ENCODE measurements at regions not wholly inside any gene's neighbourhood (a gene's known extent, or its start where the extent isn't known, plus 50 kb on each side); places are given as distances from the start of the nearest gene placed in this dataset.

DNA sequence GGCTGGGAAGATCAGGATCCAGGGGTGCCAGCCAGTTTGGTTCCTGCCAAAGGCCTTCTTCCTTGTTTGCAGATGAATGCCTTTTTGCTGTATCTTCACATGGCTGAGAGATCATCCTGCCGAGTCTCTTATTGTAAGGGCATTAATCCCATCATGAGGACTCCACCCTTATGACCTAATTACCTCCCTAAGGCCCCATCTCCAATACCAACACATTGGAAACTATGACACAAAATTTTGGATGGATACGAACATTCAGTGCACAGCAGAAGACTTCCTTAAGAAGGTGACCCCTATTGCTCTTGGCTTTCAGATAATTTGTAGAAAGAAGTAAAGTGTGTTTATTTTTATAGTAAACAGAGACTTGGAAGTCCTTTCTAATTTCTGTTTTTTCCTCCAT, 1164.7 kb upstream of the CDH8 start:
- H3K36me3 Mint-ChIP-seq, result no peaks in the 10 kb centered on the region
- ATAC-seq (no peak), DNase-seq (no peak)
- H3K27ac Mint-ChIP-seq, result no peak overlapping the region
- peaks cover 19% of the 10 kb centered on the region for H3K9me3 Mint-ChIP-seq (ENCODE audit: low read depth)
- H3K4me1 Mint-ChIP-seq, result no peaks in the 10 kb centered on the region
- CTCF ChIA-PET, result no interaction called here
- no peaks in the 10 kb centered on the region for H3K27me3 Mint-ChIP-seq
- no peak overlapping the region for H3K4me3 Mint-ChIP-seq

DNA sequence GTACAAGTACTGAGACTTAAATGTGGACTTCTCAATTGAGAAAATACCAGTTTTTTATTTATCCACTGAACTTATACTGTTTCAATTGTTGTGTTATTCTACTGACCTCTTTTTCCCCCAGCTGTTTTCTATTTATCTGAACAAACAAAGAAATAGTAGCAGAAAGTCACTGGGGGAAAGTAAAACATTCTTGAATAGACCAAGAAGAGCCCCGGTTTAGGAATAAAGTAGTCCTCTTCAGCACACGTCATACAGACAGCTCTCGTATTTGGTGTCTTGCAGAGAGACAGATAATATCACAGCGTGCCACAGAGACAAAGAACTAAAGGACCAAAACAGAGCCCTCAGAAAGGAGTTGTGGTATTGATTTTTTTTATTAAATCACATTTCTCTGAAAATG, 1159.1 kb upstream of the CDH8 start:
- peaks cover 24% of the 10 kb centered on the region for H3K9me3 Mint-ChIP-seq (ENCODE audit: low read depth)
- CTCF ChIA-PET, result no interaction called here
- no peaks in the 10 kb centered on the region for H3K27me3 Mint-ChIP-seq
- no peak for ATAC-seq
- H3K4me1 Mint-ChIP-seq, result no peaks in the 10 kb centered on the region
- DNase-seq, result no peak
- no peak overlapping the region for H3K4me3 Mint-ChIP-seq
- H3K27ac Mint-ChIP-seq, result no peak overlapping the region
- H3K36me3 Mint-ChIP-seq, result no peaks in the 10 kb centered on the region

GRCh38 chr16:63192980-63193379, 1156.7 kb upstream of the CDH8 start:
- ATAC-seq, result no peak
- H3K4me3 Mint-ChIP-seq, result no peak overlapping the region
- no peaks in the 10 kb centered on the region for H3K36me3 Mint-ChIP-seq
- no peaks in the 10 kb centered on the region for H3K4me1 Mint-ChIP-seq
- H3K27me3 Mint-ChIP-seq, result no peaks in the 10 kb centered on the region
- H3K27ac Mint-ChIP-seq, result no peak overlapping the region
- DNase-seq, result no peak
- CTCF ChIA-PET, result no interaction called here
- H3K9me3 Mint-ChIP-seq (ENCODE audit: low read depth), result peaks cover 17% of the 10 kb centered on the region

DNA sequence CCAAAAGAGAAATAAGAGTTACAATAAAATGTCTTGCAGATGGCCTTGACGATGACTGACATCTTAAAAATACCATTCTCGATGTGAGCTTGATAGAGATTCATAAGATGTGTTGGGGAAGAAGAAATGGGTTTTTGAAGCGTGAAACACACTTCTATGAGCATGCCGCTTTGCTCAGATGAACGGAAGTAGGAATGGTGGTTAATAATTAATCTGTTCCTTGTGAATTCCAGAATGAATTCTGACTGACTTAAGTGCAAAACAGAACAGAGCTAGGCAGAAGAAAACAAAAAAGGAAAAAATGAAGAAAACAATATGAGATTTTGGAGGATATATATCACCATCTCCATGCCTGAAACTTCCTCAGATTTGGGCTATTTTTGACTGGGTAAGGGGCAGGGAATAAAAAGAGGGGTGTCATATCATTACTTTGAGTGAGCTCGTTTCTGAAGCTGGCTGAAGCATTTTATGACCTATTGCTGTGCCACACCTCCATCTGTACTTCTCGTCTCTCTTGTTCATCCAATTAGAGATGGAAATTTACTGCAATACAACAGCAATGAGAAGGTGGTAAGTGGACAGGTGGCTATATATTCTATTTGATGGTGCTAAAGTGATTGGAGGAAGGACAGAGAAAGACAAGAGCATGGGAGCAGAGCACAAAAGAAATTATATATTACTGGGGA, 1152.0 kb upstream of the CDH8 start:
- H3K4me1 Mint-ChIP-seq, result no peaks in the 10 kb centered on the region
- H3K36me3 Mint-ChIP-seq, result no peaks in the 10 kb centered on the region

GRCh38 chr16:63187638-63188037, 1151.4 kb upstream of the CDH8 start:
- Mint-ChIP-seq H3K27ac (no peak overlapping the region), H3K36me3 (no peaks in the 10 kb centered on the region)

More for the DNA sequence above, 1152.0 kb upstream of the CDH8 start:
- H3K27ac Mint-ChIP-seq, result no peak overlapping the region
- H3K27me3 Mint-ChIP-seq, result no peaks in the 10 kb centered on the region
- ATAC-seq (no peak), DNase-seq (no peak)
- peaks cover 19% of the 10 kb centered on the region for H3K9me3 Mint-ChIP-seq (ENCODE audit: low read depth)
- H3K4me3 Mint-ChIP-seq, result no peak overlapping the region
- CTCF ChIA-PET, result no interaction called here

GRCh38 chr16:63185235-63185780, 1149.1 kb upstream of the CDH8 start:
- H3K4me3 Mint-ChIP-seq, result no peak overlapping the region
- peaks cover 22% of the 10 kb centered on the region for H3K9me3 Mint-ChIP-seq (ENCODE audit: low read depth)
- DNase-seq, result no peak
- H3K27me3 Mint-ChIP-seq, result no peaks in the 10 kb centered on the region
- no peak overlapping the region for H3K27ac Mint-ChIP-seq
- no peaks in the 10 kb centered on the region for H3K4me1 Mint-ChIP-seq
- H3K36me3 Mint-ChIP-seq, result no peaks in the 10 kb centered on the region
- ATAC-seq, result no peak
- CTCF ChIA-PET, result no interaction called here

More at GRCh38 chr16:63187638-63188037, 1151.4 kb upstream of the CDH8 start:
- no peak overlapping the region for H3K4me3 Mint-ChIP-seq
- no peak for ATAC-seq
- no peak for DNase-seq
- H3K4me1 Mint-ChIP-seq, result no peaks in the 10 kb centered on the region
- no peaks in the 10 kb centered on the region for H3K27me3 Mint-ChIP-seq
- CTCF ChIA-PET, result no interaction called here
- H3K9me3 Mint-ChIP-seq (ENCODE audit: low read depth), result peaks cover 18% of the 10 kb centered on the region

GRCh38 chr16:63183743-63184142, 1147.5 kb upstream of the CDH8 start:
- CTCF ChIA-PET, result interaction anchor here (0.7 kb wide), 1 partner anchor 37 kb away, joined by 3 read pairs; no protein-coding TSS in a partner anchor
- no peaks in the 10 kb centered on the region for H3K36me3 Mint-ChIP-seq
- ATAC-seq (no peak), DNase-seq (no peak)
- no peaks in the 10 kb centered on the region for H3K4me1 Mint-ChIP-seq
- no peaks in the 10 kb centered on the region for H3K27me3 Mint-ChIP-seq
- peaks cover 23% of the 10 kb centered on the region for H3K9me3 Mint-ChIP-seq (ENCODE audit: low read depth)
- H3K27ac Mint-ChIP-seq, result no peak overlapping the region
- H3K4me3 Mint-ChIP-seq, result no peak overlapping the region

- CTCF ChIA-PET, result no interaction called here
Observed at GRCh38 chr16:63175313-63175712, 1139.1 kb upstream of the CDH8 start.

DNA sequence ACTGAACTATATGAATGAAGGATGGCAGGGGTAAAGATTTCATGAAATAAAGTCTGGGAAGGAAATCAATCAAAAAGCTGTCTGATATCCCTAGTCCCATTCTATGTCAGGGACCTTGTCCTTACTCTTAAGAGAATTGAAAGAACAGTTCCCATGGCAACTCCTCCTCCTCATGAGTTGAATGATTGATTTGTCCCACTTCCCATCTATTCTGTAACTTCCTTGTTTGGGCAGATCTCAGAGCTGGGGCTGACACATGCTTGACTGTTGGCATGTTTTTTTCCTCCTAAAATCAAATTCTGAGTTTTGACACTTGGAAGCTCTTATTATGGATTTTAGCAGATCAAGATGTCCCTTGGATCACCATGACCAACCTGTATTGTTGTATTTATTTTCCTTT, 1138.6 kb upstream of the CDH8 start:
- Mint-ChIP-seq H3K9me3 (ENCODE audit: low read depth) (peaks cover 15% of the 10 kb centered on the region), H3K4me1 (no peaks in the 10 kb centered on the region), H3K27me3 (no peaks in the 10 kb centered on the region), H3K27ac (no peak overlapping the region), H3K4me3 (no peak overlapping the region), H3K36me3 (no peaks in the 10 kb centered on the region)
- DNase-seq (no peak), ATAC-seq (no peak)
- CTCF ChIA-PET, result no interaction called here

More at GRCh38 chr16:63175313-63175712, 1139.1 kb upstream of the CDH8 start:
- no peak overlapping the region for H3K27ac Mint-ChIP-seq
- ATAC-seq, result no peak
- H3K36me3 Mint-ChIP-seq, result no peaks in the 10 kb centered on the region
- no peaks in the 10 kb centered on the region for H3K4me1 Mint-ChIP-seq
- no peaks in the 10 kb centered on the region for H3K27me3 Mint-ChIP-seq
- no peak for DNase-seq
- H3K4me3 Mint-ChIP-seq, result no peak overlapping the region
- H3K9me3 Mint-ChIP-seq (ENCODE audit: low read depth), result peaks cover 13% of the 10 kb centered on the region

- Mint-ChIP-seq H3K27me3 (no peaks in the 10 kb centered on the region), H3K4me1 (no peaks in the 10 kb centered on the region), H3K9me3 (ENCODE audit: low read depth) (peaks cover 23% of the 10 kb centered on the region), H3K27ac (no peak overlapping the region), H3K4me3 (no peak overlapping the region), H3K36me3 (no peaks in the 10 kb centered on the region)
- CTCF ChIA-PET, result interaction anchor here (0.7 kb wide), 1 partner anchor 684 kb away, joined by 3 read pairs; no protein-coding TSS in a partner anchor
- no peak for DNase-seq
- no peak for ATAC-seq
Observed at GRCh38 chr16:63171545-63171944, 1135.3 kb upstream of the CDH8 start.

DNA sequence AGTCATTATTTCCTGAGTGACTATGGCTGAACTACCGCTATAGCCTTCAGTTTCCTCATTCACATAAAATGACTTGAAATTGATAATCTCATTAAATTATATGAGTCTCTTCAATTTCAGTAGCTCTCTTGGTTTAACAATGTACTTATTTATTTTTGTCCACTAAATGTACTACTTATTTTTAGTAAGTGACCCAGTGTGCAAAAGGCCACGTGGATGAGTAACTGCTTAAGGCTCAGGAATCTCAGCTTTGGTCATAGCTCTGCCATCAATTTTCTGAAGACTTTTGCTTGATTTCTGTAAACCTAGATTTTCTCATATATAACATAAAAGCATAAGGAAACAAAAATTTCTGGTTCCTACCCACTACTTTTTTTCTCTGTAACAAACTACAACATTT, 1132.9 kb upstream of the CDH8 start:
- Mint-ChIP-seq H3K27me3 (no peaks in the 10 kb centered on the region), H3K9me3 (ENCODE audit: low read depth) (peaks cover 23% of the 10 kb centered on the region), H3K4me1 (no peaks in the 10 kb centered on the region), H3K4me3 (no peak overlapping the region), H3K27ac (no peak overlapping the region), H3K36me3 (no peaks in the 10 kb centered on the region)
- ATAC-seq, result no peak
- DNase-seq, result no peak
- CTCF ChIA-PET, result no interaction called here

DNA sequence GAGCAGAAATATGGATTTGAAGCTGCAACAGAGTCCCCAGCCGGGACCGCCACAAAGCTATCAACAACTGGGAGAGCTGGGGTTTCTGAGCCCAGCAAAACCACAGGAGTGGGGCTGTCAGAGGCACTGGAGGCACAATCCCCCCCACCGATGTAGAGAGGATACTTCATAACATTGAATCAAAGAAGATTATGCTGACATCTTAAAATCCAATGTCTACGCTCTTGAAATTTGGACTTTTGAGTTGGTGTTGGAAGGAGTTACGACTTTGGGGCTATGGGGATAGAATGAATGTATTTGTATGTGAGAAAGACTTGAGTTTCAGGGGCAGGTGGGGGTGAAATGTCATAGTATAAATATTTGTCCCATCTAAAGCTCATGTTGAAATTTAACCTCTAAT, 1121.6 kb upstream of the CDH8 start:
- peaks cover 10% of the 10 kb centered on the region for H3K9me3 Mint-ChIP-seq (ENCODE audit: low read depth)
- DNase-seq (no peak), ATAC-seq (no peak)
- H3K4me1 Mint-ChIP-seq, result no peaks in the 10 kb centered on the region
- no peak overlapping the region for H3K4me3 Mint-ChIP-seq
- no peaks in the 10 kb centered on the region for H3K27me3 Mint-ChIP-seq
- no peaks in the 10 kb centered on the region for H3K36me3 Mint-ChIP-seq
- H3K27ac Mint-ChIP-seq, result no peak overlapping the region
- CTCF ChIA-PET, result no interaction called here

- Mint-ChIP-seq H3K4me1 (no peaks in the 10 kb centered on the region), H3K36me3 (no peaks in the 10 kb centered on the region), H3K4me3 (no peak overlapping the region), H3K27ac (no peak overlapping the region), H3K9me3 (ENCODE audit: low read depth) (peaks cover 14% of the 10 kb centered on the region), H3K27me3 (no peaks in the 10 kb centered on the region)
- ATAC-seq (no peak), DNase-seq (no peak)
- CTCF ChIA-PET, result no interaction called here
Observed at GRCh38 chr16:63146251-63146650, 1110.0 kb upstream of the CDH8 start.

DNA sequence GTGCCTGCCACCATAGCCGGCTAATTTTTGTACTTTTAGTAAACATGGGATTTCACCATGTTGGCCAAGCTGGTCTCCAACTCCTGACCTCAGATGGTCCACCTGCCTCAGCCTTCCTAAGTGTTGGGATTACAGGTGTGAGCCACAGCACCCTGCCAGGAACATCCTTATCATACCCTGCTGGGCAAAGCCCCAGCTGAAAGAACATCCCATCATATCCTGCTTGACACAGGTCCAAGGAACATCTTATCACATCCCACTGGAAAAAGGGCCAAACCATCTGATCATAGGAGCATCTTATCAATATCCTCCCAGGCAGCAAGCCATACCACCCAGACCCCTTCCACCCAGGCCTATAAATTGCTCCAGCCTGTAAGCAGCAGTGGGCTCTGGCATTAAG, 1109.2 kb upstream of the CDH8 start:
- no peak overlapping the region for H3K4me3 Mint-ChIP-seq
- ATAC-seq (no peak), DNase-seq (no peak)
- H3K4me1 Mint-ChIP-seq, result no peaks in the 10 kb centered on the region
- peaks cover 16% of the 10 kb centered on the region for H3K9me3 Mint-ChIP-seq (ENCODE audit: low read depth)
- no peak overlapping the region for H3K27ac Mint-ChIP-seq
- CTCF ChIA-PET, result no interaction called here
- no peaks in the 10 kb centered on the region for H3K27me3 Mint-ChIP-seq
- no peaks in the 10 kb centered on the region for H3K36me3 Mint-ChIP-seq
